Stomach (tissue), 4 donors: ENCODE measurements at regions not wholly inside any gene's neighbourhood (a gene's known extent, or its start where the extent isn't known, plus 50 kb on each side); places are given as distances from the start of the nearest gene placed in this dataset.

ENCODE experiments used
- CTCF ChIP-seq, 7 experiments: fragments of 450-650 bp in 4 of 7; fragments of 200-600 bp in 3 of 7; sonication (generic) in 3 of 7; IDR thresholded peaks; one replicate each; pipeline ENCODE4 v1.5.1; 2016 to 2019; ENCODE audit warnings: antibody characterized with exemption in 7 of 7, control low read depth in 2 of 7, mild to moderate bottlenecking in 1 of 7
- EP300 ChIP-seq: sonication (generic); formaldehyde crosslinking; IDR thresholded peaks from one replicate; pipeline ENCODE4 v1.6.1; 2017; ENCODE audit warnings: antibody characterized with exemption
- POLR2A ChIP-seq, 4 donors: fragments of 450-650 bp; IDR thresholded peaks; one replicate each; pipeline ENCODE4 v1.6.1; 2016; ENCODE audit warnings: antibody characterized with exemption in 4 of 4, control low read depth in 2 of 4, mild to moderate bottlenecking in 1 of 4, moderate library complexity in 1 of 4
- POLR2AphosphoS5 ChIP-seq, 3 donors: sonication (generic); formaldehyde crosslinking; IDR thresholded peaks; one replicate each; pipeline ENCODE4 v1.6.1; 2016; ENCODE audit warnings: antibody characterized with exemption in 3 of 3

- no peak for TF ChIP-seq CTCF (IDR thresholded peaks at IDR 0.05)
- TF ChIP-seq EP300 = no peak
- TF ChIP-seq POLR2A (IDR thresholded peaks at IDR 0.05) = no peak
- no peak for TF ChIP-seq POLR2AphosphoS5 (IDR thresholded peaks at IDR 0.05)
Observed at GRCh38 chr2:37466533-37467222, 122.2 kb downstream of the QPCT start.
